AG08395 (cell line): ENCODE measurements at regions not wholly inside any gene's neighbourhood (a gene's known extent, or its start where the extent isn't known, plus 50 kb on each side); places are given as distances from the start of the nearest gene placed in this dataset.
"Not testable (repeated sequence)": the region's sequence is repeated elsewhere in the genome, so short reads cannot be mapped to it uniquely, and the experiment has no call there.

Source experiments
- DNase-seq: peaks from one replicate; pipeline ENCODE4 v3.0.0; 2012; ENCODE audit warnings: mixed read lengths, low spot score

- DNase-seq = no peak
These were observed 793.1 kb upstream of the CRIM1 start for GRCh38 chr2:35562488-35562887.

GRCh38 chr2:35548171-35548570 is 807.4 kb upstream of the CRIM1 start:
- DNase-seq = no peak

DNA sequence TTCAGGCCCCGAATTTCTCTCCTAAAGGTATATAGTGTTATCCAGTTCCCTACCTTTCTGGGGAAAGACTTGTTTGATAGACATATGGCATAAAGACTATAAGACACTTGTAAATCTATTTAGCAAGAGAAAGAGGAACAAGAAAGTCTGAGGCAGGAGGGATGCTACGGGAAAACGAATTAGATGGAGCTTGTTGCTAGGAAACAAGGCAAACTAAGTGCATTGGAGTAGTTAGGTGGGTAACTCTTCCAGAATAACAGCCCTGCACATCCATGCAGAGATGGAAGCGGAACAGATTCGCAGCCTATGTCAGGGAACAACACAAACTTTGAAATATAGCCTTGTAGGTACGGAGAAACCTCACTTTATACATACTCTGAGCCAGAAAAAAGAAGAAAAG is 810.3 kb upstream of the CRIM1 start:
- DNase-seq = no peak

DNA sequence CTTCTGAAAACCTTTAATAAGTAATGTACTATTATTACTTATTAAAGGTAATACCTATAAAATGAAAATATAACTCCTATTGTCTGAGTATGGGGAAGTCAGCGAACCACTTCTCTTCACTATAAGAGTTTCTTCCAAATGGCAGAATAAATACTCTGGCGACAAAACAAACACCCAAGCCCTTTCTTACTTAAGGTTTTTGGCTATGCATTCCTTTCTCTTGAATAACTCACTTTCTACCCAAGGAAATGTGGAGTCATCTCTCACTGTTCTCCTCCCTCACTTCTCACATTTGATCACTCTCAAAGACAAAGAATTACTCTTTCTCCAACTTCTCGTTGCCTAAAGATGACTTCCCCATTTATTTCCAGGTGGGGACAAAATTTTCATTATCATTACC is 816.8 kb upstream of the CRIM1 start:
- no peak for DNase-seq

DNA sequence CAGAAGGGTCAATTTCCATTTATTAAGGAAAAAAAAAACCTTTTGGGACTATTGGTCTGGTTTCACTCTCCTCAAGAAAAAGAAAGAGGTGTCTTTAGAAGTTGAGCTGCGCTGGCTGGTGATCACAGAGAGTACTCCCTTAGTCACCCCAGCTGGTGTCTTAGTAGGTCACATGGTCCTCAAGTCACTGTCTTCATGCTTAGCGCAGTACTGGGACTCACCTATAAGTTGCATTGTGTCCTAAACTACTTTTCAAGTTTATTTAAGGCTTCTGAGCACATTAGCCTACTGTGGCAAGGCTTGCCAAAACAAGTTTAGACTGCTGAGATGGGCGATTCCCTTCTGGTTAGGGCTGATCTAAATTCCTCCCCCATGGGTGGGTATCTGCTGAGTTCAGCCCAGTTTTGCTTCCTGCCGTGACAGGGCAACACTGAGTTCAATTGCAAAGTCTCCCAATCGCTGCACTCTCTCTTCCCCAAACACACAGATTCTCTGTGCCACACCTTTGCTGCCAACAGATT is 824.9 kb upstream of the CRIM1 start:
- no peak for DNase-seq

DNA sequence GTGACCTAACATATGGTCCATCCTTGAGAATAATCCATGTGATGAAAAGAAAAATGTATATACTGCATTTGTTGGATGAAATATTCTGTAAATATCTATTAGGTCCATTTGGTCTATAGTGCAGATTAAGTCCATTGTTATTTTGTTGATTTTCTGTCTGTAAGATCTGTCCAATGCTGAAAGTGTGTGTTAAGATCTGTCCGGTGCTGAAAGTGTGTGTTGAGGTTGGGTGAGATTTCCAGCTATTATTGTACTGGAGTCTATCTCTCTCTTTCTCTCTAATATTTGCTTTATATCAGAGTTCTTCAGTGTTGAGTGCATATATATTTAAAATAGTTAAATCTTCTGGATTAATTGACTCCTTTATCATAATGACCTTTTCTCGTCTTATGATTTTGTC is 828.8 kb upstream of the CRIM1 start:
- no peak for DNase-seq

- no peak for DNase-seq
These were observed 833.1 kb upstream of the CRIM1 start for GRCh38 chr2:35522450-35522849.

DNA sequence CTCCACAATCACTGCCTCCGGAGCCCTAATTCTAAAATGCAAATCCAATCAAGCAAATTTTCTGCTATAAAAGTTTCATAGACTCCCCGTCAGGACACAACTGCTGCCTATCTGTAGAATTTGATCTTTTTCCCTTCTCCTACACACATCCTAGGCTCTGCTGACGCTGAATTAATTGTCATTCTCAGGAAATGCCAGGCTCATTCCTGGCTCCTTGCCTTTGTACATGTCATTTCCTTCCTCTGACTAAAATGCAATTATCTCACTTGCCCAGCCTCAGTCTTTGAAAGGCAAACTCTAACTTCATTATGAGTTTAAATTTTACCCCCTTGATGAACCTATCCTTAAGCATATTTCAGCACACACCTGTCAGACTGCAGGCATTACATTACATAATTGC is 844.9 kb upstream of the CRIM1 start:
- no peak for DNase-seq

DNA sequence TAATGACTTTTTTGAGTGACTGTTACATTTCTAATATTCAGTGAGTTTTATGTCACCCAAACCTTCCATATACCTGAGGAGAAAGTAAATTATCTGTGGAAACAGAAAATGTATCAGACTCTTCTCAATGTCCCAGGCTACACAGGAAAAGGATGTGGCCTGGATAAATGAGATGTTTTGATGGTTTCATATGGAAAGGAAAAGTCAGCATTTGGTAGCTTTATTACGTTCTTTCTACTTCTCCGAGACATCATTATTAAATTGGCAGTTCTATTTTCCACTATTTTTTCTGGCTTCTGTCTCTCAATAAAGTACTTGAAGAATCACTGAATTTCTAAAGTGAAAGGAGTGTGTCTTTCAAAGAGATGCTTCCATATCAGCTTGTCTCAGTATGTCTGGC is 847.0 kb upstream of the CRIM1 start:
- DNase-seq = no peak

- no peak for DNase-seq
These were observed 851.2 kb upstream of the CRIM1 start for GRCh38 chr2:35504419-35504818.

- DNase-seq = no peak
These were observed 851.8 kb upstream of the CRIM1 start for GRCh38 chr2:35503738-35504199.

DNA sequence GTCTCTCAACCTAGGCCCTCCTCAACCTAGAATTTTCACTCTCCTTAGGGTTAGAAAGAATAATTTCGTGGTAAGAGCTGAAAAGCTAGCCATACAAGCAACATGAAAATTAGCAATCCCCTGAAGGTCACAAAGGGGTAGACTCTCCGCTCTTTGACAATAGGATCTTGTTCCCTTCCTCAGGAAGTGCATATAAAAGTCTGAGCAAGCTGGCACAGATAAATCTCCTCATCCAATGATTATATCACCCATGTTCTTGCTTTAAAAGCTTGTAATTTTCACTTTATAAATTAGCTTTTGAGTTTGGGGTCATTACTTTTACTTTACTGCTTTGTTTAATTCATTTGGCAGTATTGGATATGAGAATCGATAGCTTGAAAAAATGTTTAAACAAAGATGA is 852.3 kb upstream of the CRIM1 start:
- no peak for DNase-seq

DNA sequence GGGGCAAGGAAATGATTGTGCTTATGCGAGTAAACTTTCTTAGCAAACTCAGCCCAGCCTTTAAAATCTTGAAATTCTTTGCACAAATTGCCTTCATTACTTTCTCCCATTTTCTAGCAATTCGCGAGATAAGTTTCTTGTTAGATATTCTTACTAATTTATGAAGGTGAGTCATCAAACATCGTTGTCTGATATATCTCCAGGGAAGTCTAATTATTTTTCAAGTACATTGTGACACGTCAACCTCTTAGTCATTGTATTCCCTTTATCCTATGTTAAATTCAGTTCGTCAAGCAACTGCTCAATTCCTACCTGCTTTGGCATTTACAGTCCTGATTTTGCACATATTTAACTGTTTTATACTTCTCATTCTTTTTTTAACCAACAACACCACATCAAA is 854.5 kb upstream of the CRIM1 start:
- no peak for DNase-seq

- DNase-seq = no peak
These were observed 859.6 kb upstream of the CRIM1 start for GRCh38 chr2:35496022-35496421.

GRCh38 chr2:35495182-35495581 is 860.4 kb upstream of the CRIM1 start:
- no peak for DNase-seq

- DNase-seq = not testable (repeated sequence)
These were observed 877.5 kb upstream of the CRIM1 start for GRCh38 chr2:35478121-35478520.

DNA sequence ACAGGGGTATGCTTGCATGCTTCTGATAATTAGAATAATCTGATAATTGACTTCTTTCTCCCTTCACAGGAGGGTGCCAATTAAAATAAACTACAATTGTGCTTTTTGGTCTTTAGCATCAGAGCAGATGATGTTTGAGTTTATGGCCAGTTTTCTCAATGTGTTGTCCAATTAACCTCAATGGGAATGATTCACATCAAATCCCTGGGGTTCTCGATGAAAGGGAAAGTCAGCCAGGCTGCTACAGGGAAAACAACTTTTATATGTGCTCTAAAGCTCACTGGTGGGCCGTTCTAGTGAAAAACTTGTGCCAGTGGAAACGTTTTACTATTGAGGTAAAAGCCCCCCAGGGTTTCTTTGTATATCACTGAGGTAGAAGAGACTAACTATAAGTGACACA is 887.3 kb upstream of the CRIM1 start:
- DNase-seq = no peak

DNA sequence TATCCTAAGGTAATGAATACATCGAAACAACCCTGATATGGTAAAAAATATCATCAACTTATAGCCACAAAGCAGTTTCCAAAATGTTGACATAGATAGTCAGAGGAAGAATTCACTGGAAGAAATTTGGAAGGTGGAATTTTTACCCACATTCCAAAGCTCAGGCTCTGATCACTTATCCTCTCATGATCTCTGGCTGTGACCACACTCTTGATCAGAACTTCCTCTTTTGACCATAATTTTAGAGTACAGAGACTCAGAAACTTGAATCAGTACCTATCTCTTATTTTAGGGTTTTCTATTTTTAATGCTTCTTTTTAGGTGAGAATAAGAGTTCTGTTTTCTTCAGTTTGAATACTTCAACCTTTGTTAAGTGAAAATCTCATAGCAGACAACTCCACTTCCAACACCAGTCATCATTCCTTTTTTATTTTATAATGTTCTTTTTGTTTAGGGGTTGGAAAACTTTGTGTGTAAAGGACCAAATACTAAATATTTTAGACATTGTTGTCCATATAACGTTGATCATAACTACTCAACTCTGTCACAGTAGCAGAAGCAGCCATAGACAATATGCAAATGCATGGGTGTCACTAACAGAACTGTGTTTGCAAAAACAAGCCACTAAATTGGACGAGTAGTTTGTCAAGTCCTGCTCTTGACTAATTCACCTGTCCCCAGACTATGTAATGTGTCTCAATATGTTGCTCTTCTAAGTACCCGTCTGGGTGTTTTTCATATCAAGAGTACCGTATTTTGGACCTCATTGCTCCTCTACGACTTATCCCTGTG is 891.6 kb upstream of the CRIM1 start:
- DNase-seq = no peak

- DNase-seq = no peak
These were observed 893.2 kb upstream of the CRIM1 start for GRCh38 chr2:35462226-35462998.

DNA sequence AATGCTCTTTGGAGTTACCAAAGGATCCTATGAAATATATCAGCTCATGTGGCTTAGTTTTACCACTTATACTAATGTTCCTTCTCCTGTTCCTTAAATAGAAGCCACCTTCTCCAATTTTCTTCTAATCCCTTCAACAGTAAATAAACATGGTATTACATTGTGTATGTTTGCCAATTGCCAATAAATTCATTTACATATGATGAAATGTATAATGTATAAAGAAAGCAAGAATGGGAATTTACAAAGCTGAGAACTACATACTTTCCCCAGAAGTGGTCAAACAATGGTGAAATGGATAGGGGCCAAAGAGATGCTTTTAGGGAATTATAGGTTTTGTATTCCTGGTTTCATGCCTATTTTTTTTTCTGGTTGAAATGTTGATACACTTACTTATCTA is 894.2 kb upstream of the CRIM1 start:
- DNase-seq = no peak

DNA sequence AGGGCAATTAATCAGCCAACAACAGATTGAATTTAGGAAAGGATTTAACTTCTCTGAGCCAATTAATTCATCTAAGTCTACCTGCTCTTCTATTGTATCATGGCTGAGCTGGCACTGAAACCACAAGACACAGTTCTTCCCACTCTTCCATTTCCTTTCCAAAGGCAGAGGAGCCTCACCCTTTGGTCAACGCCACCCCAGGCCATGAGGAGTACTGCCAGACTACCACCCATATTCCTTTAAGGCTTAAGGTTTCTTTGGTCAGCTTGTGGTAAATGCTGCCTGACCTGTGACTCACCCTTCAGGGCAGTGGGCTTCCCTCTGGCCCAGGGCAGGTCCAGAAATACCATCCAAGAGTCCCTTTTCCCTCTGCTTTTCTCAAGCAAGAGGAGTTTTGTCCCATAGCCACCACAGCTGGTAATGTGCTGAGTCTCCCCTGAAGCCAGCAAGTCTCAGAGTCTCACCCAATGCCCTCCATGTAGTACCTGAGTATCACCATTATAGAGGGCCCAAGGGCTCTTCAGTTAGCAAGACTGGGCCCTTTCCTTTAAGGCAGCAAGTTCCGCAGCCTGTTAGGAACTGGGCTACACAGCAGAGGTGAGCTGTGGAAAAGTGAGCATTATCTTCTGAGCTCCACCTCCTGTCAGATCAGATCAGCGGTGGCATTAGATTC is 900.5 kb upstream of the CRIM1 start:
- no peak for DNase-seq

DNA sequence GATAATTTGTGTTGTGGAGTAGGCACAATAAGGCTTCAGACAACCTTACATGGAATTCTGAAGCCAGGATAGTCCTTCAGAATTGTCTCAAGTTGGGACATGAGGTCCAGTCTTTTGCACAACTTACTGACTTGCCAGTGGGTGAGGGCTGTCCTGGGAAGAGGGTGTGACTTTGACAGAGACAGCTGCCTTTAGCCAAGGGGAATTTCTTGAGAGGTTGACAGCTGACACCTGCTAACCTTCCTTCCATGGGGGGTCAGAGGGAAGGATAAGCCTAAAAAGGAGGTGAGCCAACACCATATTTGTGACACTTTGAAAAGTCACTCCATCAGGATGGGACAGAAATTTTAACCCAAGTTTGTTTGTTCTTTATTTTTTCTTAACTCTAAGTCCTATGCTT is 907.8 kb upstream of the CRIM1 start:
- no peak for DNase-seq

- no peak for DNase-seq
These were observed 908.4 kb upstream of the CRIM1 start for GRCh38 chr2:35447215-35447614.
